Fibroblast of gingiva (primary cell): ENCODE measurements at regions not wholly inside any gene's neighbourhood (a gene's known extent, or its start where the extent isn't known, plus 50 kb on each side); places are given as distances from the start of the nearest gene placed in this dataset.

Experiments
- DNase-seq: peaks from one replicate; pipeline ENCODE4 v3.0.0-alpha.2; 2011; ENCODE audit warnings: low read depth

DNA sequence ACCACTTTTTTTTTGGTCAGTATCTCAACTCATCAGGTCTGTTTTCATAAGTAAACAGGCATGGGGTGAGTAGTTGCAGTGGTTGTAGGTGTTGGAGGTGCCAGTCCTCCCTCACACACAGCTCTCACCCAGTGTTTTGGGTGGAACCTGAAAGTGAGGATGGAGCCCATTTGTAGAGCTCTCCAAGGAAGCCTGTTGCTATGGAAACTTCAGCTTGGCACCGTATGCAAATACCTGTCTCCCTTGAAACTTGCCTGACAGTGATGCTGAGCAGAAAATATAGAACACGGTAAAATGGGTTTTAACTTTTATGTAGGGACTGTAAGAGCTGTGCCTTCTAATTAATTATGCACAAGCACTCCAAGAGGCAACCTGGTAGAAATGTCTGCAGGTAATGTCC lies 214.1 kb downstream of the AJAP1 start:
- DNase-seq, result no peak

DNA sequence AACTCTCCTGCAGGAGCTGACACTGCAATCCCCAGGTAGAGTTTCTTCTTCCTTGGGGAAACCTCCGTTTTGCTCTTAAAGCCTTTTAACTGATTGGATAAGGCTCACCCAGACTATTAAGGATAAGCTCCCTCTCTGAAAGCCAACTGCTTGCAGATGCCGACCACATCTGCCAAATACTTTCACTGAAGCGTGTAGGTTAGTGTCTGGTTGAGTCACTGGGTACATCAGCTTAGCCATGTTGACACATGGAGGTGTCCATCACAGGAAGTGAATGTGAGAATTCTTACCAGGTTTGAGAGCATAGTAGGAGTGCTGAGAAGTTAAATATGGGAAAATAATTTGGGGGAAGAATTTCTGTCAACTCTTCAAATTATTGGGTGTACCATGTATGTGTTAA lies 202.0 kb downstream of the AJAP1 start:
- no peak for DNase-seq

DNA sequence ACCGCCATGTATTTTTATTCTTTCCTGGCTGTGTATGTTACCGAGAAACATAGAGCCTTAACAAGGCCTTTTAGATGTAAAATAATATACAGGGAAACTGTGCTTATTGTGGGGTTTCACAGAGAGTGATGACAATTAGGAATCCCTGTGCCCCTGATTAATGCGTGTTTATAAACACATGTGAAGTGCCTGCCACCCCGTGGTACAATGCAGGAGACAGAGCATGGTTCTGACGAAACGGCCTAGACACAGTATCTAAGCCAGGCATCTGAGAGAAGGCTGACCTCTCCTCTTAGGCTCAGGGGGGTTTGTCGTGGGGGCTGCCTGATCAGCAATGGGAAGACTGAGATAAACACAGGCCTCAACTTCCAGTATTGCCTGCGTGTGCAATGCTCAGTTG lies 200.0 kb downstream of the AJAP1 start:
- DNase-seq, result no peak

DNA sequence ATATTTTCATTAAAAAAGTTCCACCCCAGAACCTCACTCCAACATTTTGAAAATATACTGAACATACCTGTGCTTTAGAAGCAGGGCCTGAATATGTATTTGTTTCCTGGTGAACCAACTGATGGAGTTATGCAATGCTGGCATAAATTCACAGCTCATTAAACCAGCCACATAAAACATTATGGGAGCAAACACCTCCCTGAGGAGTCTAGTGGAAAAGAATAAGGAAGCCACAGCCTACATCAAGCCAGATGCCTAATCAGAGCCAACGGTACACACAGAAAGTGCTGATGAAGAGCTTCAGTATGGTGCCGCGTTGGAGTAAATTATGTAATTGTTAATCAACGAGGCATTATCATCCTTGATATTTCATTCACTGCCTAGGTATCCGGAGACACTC lies 199.5 kb downstream of the AJAP1 start:
- DNase-seq, result no peak

DNA sequence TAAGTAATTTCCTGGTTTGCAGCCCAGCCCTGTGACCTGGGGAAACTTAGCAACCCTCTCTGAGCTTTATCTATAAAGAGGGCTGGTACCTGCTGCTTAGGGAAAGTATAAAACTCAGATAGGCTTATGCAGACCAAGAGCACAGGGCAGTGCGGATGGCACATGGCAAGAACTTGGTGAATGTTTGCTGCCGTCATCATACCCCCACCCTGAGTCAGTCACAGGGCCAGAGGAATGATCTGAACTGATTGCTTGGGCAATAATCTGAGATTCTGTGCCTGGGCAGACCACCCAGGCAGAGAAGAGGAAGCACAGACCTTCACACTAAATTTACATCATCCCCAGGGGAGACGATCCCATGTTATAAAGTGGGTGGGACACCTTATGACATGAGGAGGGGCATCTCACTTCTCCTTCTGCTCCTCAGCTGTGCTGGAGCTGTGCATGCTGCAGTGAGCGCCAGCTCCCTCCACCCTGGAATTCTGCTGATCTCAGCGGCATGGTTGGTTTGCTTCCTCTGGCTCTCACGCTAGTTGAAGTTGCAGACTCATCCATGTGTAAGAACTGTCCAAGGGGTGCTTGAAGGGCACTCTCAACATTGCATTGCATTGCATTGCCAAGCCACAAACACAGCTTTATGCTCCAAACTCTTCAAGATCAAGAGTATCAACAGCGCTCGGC lies 197.1 kb downstream of the AJAP1 start:
- DNase-seq, result no peak

DNA sequence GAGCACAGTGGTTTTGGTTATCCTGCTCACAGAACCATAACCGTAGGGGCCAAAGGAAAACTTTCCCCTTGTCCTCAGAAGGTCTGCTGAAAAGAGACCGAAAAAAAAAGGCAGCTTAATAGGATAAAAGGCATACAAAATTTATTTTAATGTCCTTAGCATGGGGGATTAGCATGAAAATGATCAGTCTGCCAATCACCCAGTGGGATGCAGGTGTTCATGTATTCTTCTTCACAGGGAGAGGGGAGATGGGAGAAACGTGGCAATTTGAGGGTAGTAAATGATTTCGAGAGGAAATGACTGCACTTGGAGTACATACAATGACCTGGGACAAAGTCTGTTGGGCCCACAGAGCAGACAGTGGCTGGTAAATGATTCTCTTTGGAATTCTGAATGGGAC lies 194.0 kb downstream of the AJAP1 start:
- no peak for DNase-seq

DNA sequence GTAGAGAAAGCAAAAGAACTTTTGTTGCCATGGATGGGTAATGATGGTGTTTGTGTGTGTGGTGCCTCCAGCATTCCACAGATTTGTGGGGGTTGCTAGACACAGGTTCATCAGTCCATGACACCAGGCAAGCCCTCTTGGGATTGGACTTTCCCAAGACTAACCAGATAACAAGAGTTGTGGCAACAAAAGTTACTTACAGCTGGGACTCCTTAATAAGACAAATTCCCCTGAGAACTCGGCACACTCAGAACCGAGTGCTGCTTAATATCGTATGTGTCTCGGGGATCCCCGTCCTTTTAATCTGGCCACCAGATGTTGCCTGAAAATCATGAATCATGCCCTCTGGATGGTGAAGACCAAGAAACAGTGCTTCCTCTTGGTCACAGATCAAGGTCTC lies 193.3 kb downstream of the AJAP1 start:
- DNase-seq, result no peak
